GM21381 (cell line): ENCODE measurements at regions not wholly inside any gene's neighbourhood (a gene's known extent, or its start where the extent isn't known, plus 50 kb on each side); places are given as distances from the start of the nearest gene placed in this dataset.
"Not testable (repeated sequence)": the region's sequence is repeated elsewhere in the genome, so short reads cannot be mapped to it uniquely, and the experiment has no call there.

Source experiments
- ATAC-seq: cut with Tn5 transposase; IDR thresholded peaks from one replicate; pipeline ENCODE4 v1.9.1; 2021; ENCODE audit warnings: mild to moderate bottlenecking, moderate library complexity; ENCODE audit not compliant: unreplicated experiment

GRCh38 chr4:84032372-84032771 is 466.7 kb downstream of the NKX6-1 start:
- peak; percentile 53 for ATAC-seq

- peak; percentile 46 for ATAC-seq
Observed at GRCh38 chr4:84031401-84031800, 467.7 kb downstream of the NKX6-1 start.

GRCh38 chr4:84028340-84028739 is 470.8 kb downstream of the NKX6-1 start:
- ATAC-seq = no peak

- ATAC-seq = no peak
Observed at GRCh38 chr4:84024405-84024804, 474.7 kb downstream of the NKX6-1 start.

- ATAC-seq = no peak
Observed at GRCh38 chr4:84022564-84022963, 476.5 kb downstream of the NKX6-1 start.

- no peak for ATAC-seq
Observed at GRCh38 chr4:84019626-84020025, 479.5 kb downstream of the NKX6-1 start.

- no peak for ATAC-seq
Observed at GRCh38 chr4:84003046-84003445, 467.1 kb downstream of the GPAT3 start.

- ATAC-seq = no peak
Observed at GRCh38 chr4:84001876-84002569, 466.1 kb downstream of the GPAT3 start.

GRCh38 chr4:83996254-83996653 is 460.3 kb downstream of the GPAT3 start:
- no peak for ATAC-seq

GRCh38 chr4:83993774-83994173 is 457.9 kb downstream of the GPAT3 start:
- ATAC-seq = no peak

- no peak for ATAC-seq
Observed at GRCh38 chr4:83989835-83990234, 453.9 kb downstream of the GPAT3 start.

- ATAC-seq = no peak
Observed at GRCh38 chr4:83981156-83981555, 445.2 kb downstream of the GPAT3 start.

GRCh38 chr4:83979773-83980172 is 443.9 kb downstream of the GPAT3 start:
- no peak for ATAC-seq

GRCh38 chr4:83974111-83974780 is 438.3 kb downstream of the GPAT3 start:
- no peak for ATAC-seq

- ATAC-seq = no peak
Observed at GRCh38 chr4:83964996-83965541, 429.2 kb downstream of the GPAT3 start.

GRCh38 chr4:83962492-83962891 is 426.6 kb downstream of the GPAT3 start:
- ATAC-seq = no peak

GRCh38 chr4:83961575-83961974 is 425.7 kb downstream of the GPAT3 start:
- no peak for ATAC-seq

- no peak for ATAC-seq
Observed at GRCh38 chr4:83959160-83959559, 423.3 kb downstream of the GPAT3 start.

- no peak for ATAC-seq
Observed at GRCh38 chr4:83947830-83948193, 411.9 kb downstream of the GPAT3 start.

GRCh38 chr4:83947125-83947829 is 411.4 kb downstream of the GPAT3 start:
- ATAC-seq = no peak

- ATAC-seq = not testable (repeated sequence)
Observed at GRCh38 chr4:83943691-83944090, 407.8 kb downstream of the GPAT3 start.
